Activated CD4-positive, CD25-positive, alpha-beta regulatory T cell treated with anti-CD3 and anti-CD28 coated beads, Interleukin-2, amount 50 U/mL, for 16 hours (primary cell): ENCODE measurements at regions not wholly inside any gene's neighbourhood (a gene's known extent, or its start where the extent isn't known, plus 50 kb on each side); places are given as distances from the start of the nearest gene placed in this dataset.

Experiments
- DNase-seq: peaks from one replicate; pipeline ENCODE4 v3.0.0-alpha.2; 2020; ENCODE audit warnings: low read depth, low spot score

DNA sequence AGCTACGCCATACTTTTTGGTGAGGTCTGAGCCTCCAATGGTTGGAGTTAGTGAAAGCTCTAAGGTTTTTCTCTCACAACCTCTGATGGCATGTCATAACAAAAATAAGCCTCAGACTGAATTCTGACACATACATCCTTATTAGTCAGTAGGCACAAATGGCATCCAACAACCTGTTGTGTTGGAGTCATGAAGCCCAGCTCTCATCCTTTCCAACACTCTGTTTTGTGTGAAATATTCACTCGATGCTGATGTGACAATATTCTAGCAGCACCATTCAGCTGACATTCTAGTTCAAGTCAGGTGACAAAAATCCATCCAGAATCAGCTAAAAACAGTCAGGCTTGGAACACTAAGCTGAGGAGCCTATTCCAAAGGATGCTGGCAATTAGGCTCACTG lies 603.2 kb upstream of the ID2 start:
- no peak for DNase-seq

DNA sequence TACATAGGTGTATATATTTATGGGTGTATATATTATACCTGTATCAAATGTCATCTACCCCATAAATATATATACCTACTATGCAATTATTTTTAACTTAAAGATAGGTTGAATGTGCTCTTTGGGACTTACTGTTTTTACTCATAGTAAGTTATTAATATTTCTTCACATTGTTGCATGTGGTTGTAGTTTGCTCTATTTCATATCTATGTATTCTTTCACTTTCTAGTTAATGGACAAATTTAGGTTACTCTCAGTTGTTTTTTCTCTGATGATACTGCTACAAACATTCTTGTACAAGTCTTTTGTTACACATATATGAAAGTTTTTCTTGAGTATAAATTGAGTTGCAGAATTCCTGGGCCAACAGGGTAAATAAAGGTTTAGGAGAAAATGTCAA lies 601.8 kb upstream of the ID2 start:
- no peak for DNase-seq

DNA sequence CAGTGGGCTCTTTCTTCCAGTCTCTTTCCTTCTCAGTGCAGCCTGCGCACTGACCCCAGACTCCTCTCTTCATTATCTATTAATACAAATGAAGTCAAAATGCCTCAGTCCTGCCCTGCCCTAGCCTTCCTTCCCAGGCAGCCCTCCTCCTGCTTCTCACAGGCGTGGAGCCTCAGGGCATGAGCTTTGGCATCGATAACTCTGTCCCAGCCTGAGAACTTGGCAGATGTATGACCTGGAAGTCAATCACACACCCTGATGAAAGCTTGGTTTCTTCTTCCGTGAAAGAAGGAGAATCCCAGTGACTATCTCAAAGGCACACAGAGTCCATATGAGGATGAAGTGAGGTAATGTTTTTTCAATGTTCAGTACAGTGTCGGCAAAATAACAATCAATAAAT lies 600.7 kb upstream of the ID2 start:
- no peak for DNase-seq

DNA sequence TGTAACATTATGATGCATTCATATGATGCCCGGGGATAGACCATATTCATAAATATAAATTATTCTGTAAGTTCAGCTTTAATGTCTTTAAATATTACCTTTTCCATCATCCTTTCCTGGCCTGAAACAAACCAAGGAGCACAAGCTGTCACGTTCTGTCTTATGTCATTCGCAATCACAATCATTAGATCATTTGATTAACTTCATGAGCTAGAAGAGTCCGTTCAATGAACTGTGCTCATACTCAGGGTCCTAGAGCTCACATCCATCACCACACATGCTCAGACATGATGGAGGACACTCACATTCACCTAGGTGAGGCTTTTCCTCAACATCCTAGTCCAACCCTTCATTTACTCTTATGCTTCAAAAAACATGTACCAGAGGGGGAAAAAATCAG lies 599.0 kb upstream of the ID2 start:
- no peak for DNase-seq

DNA sequence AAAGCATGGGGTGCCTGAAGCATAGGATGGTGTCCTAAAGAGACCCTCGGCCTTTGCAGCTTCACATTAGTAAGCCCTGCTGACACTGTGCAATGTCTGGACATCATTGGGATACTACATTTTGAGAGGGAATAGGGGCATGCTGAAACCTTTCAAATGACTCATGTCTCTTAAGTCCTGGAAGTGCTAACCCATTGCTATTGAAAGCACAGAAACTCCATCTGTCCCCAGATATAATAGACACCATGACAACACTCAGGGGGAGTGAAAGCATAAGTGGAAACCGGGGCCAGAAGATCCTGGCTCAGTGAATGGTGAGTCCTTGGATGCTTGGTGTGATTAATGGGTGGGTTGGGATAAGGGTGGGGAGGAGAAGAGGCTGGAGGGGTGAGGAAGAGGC lies 595.5 kb upstream of the ID2 start:
- DNase-seq = no peak

DNA sequence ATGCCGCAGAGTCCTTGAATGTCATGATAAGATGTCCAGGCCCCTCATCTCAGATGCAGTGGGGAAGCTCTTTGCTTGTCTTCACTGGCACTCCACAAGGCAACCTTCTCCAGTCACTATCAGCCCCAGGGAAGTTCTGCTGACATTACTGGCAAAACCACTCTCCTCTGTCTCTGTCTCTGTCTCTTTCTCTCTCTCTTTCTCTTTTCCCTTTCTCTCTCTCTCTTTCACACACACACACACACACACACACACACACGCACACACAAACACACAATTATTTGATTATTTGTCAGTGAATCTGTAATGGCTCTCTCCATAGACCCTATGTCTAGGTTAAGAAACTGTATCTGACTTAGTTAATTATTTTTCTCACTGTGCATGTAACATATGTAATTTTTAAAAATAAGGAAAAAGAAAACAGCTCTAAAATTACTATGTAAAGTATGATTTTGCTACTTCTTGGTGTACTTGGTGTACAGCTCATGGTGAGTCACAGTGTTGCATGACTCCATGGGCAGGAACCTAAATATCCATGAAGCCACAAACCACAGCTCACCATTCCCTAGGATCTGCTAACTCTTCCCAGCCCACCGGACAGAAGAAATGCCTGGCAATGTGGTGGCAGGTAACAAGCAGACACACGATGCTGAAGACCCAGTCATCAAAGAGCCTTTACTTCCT lies 594.9 kb upstream of the ID2 start:
- DNase-seq = no peak

DNA sequence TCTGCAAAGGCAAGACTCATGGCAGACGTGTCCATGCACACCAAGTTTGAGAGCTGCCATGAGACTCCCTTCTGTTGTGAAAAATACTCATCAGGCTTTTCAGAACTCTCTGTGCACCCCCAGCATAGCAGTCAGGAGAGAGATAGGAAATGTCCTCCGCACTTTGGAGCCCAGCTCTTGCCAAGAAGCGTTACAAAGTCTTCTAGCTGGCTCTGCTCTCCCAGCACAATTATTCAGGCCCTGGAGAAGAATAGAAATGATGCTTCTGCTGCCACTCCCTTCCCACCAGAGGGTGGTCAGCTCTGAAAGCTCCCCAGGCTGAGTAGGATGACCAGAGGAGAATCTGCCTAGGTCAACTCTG lies 594.4 kb upstream of the ID2 start:
- no peak for DNase-seq

DNA sequence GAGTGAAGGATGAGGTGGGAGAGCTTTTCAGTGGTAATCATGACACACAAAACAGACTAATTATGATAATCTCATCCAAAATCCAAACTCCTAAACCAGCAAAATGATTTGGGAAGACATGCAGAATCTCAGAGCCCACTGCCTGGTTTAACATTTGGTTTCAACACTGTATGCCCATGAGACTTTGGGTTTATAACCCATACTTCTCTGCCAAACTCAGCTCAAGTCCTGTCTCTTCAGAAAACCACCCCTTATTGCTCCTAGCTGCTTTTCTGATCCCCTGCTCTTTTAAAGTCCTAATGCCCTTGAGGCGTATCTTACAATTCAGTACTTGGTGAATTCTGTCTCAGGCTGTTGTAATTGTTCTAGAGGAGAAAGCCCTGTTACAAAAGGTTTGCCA lies 593.0 kb upstream of the ID2 start:
- no peak for DNase-seq

DNA sequence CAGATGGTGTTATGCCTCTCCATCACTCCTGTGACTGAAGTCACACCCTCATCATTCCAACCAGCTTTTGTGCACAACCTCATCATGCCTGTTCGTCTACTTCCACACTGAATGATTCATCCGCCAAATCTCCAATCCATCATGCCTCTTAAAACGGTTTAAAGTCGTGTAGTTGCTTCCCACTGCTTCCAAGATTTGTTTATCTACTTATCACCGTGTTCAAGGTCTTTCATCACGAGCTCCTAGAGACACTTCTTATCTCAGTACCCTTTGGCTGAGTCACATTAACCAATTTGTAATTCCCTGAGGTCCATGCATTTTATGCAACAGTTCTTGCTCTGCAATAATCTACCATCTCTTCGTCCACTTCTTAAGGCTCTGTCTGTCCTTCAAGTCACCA lies 592.3 kb upstream of the ID2 start:
- no peak for DNase-seq

DNA sequence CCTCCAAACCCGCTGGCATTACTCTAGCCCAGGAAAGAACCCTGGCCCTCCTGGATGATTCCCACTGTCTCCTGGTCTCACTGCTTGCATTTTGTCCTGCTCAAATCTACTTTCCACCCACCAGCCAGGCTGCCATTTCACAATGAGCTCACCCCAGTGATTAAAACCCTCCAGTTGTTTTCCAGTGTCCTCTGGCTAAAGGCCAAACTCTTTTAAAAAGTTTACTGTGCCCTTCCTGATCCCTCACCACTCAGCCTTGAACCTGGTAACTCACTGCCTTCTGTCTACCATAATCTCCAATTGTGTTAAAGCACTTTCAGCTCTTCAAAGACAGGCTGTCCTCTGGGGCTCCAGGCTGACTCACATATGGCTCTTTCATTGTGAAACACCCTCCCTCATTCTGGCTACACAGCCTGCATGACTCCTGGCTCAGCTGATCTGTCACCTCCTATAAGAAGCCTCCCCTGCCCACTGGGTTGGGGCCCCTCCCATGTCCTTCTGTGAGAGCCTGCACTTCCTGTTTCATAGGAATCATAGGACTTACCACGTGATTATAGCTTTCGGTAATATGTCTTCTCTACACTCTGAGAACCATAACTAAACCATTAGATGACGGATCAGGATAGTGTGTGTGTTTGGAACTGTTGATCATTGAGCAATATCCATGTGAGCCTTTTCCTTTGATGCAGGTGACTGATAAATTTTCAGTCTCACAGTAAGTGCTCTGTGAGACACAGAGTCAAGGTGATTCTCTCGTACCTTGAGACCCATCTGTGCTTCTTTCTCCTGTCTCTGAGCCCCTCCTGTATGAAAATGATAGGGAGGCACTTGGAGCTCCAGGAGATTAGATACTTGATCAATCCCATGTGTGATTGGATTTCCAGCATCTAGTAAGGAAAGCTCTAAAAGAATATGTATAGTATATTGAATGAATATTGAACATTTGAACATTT lies 590.8 kb upstream of the ID2 start:
- DNase-seq = no peak

DNA sequence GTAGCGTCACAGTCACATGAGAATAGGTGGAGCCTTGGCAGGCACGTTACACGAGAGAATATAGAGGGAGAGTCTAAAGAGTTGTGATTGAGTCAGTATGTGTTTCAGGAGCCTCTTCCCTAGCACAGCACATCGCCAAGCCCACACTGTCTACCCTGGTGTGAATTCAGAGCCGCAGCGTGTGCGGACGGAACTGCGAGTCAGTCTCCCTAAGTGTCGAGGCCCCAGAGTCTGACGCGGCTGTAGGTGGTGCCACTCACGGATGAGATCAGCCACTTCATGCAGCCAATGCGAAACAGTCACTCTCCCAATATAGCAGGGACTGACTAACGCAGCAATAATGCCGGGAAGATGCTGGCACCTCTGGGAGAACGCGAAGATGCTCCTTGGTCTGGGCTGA lies 587.3 kb upstream of the ID2 start:
- no peak for DNase-seq

DNA sequence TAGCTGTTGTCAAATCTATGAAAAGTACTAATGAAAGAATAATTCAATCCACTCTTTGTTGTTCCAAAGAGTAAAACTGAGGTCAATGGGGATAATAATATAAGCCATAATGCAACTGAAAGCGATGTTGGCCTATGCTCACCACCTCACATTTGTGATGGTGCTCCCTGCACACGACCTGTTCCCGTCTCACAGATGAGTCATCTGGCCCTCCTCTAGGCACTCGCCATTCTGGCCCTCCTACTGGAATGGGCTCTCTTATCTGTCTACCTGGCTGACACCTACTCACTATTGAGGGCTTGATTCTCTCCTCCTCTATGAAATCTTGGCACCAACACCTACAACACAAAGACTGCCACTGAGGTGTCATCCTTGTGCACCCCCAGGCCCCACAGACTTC lies 585.9 kb upstream of the ID2 start:
- no peak for DNase-seq

DNA sequence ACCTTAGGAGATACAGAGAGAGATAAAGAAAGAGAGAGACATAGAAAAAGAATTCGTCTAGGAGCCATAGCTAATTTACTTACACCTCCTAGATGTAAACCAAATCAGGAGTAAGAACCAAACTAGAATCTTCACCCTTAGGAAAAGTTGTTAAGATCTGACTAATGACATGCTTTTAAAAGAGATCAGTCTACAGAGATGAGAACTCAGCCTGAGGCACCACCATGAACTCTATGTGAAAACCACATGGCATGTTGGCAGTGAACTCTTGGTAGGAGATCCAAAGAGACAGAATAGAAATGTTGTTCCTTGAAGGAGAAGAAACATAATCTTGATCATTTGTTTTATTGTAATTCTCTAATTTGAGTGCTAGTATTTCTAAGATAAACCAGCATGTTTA lies 585.4 kb upstream of the ID2 start:
- no peak for DNase-seq

DNA sequence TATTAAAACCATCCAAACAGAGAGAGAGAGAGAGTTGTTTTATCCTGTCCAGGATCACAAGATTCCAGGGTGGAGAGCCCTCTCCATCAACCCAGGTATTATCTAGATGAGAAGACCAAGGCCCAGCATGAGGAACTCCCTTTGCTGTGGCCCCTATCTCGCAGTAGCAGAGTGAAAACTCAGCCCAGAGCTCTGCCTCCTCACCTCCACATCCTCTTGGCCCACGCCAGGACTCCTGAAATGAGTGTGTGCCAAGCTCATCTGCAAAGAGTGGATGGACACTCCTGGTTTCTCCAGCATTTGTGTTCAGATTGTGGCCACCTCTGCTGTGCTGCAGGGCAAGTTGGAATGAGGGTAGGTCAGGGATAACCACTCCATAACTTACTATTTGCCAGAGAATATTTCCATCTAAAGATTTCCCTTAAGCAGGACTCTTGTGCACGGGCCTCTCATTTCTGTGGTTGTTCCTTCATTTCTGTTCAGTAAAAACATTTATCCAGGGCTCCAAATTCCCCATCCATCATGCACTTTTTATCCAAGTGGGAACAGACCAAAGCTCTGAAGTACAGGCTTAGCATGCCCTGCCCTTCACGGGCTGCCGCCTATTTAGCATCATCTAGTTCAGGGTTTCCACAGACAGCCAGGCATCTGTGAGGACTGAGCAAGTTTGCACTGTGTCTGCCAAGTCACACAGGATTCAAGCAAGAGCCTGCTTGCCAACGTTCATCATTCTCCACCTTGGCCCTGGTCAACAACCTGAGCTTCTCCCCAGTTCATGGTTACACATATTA lies 583.2 kb upstream of the ID2 start:
- DNase-seq = no peak

DNA sequence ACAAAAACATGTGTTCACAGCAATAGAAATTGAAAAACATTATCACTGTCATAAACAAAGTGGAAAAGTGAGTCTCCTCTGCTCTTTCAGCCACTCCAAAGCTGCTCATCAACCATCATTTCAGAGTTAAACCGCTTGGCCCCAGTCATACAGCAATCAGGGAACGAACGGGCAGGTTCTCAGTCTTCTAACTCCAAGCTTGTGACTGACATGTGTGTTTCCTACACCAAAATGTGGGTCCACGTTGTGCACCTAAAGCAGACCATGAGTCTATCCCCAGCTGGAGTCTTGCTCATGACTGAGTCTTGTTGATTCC lies 582.6 kb upstream of the ID2 start:
- DNase-seq = no peak

DNA sequence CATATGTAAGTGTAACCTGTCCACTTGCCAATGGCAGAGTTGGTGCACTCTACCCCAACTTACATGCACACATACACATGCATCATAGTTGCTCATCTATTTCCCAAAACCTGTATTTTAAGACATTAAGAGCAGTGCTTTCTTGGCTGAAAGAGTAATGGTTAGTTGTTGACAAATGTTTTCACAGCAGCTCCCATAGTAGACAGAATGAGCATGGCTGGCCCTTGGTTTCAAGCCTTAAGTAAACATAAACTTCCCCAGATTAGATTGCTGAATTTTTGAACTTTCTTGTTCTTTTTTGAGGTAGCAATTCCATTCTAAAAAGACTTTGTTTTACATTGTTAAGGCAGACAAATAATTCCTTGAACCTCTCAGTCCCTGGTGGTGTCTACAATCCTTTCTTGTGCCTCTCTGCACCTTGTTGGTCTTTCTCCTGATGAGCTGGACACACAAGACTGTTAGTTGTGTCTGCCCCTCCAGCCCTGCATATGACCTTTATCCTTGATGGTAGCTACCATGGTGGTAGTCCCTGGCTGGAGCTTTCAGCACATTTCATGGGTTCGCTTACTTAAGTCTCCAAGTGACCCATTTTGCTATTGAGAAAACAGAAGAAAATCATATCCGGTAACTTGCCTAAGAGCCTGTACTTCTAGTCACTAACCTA lies 580.1 kb upstream of the ID2 start:
- DNase-seq = no peak

DNA sequence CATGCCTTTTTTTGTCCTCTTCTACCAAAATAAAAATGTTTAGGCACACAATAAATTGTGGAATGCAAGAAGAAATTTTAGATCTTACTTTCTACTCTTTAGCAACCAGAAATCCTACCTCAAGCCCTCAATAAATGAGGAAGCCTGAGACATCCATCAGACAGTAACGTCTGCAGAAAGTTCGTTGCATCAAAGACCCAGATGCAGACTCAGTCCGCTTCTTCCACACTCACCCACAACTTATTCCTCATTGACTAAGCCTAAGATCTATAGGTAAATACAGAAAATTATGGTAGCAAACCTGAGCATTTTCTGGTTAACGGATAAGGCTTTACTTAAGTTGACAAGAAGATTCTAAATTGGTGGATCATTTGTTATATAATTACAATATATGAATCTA lies 579.4 kb upstream of the ID2 start:
- no peak for DNase-seq

DNA sequence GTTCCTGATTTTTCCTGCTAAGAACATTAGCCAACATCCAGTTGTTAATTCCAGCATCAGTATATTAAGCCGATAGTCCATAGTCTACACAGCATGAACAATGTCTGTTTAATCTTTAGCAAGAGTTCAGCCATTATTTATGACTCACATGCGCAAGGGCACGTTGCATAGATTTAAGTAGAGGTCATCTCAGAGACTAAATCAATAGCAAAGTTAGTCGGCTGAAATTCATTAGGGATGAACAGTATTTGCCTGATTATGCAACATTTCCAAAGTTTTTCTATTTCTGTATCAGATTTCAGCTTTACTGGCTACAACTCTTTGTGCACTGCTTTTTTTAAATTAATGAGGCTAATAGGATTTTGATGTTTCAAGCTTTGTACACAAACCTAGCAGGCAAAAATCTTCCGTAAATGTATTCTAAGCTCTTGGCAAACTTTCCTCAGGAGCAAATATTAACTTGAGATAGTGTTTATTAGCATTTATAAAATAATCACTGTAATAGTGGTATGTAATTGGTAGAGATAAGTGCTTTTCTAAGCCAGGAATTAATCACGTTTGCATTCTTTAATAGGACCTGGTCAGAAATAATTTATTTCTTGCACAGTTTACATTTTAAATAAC lies 578.7 kb upstream of the ID2 start:
- DNase-seq = no peak

DNA sequence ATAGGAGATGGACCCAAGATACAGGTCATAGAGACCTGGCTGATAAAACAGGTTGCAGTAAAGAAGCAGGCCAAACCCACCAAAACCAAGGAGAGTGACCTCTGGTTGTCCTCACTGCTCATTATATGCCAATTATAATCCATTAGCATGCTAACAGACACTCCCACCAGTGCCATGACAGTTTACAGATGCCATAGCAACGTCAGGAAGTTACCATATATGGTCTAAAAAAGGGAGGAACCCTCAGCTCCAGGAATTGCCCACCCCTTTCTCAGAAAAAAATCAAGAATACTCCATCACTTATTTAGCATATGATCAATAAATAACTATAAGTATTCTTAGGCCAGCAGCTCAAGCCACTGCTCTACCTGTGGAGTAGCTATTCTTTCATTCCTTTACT lies 574.7 kb upstream of the ID2 start:
- no peak for DNase-seq

DNA sequence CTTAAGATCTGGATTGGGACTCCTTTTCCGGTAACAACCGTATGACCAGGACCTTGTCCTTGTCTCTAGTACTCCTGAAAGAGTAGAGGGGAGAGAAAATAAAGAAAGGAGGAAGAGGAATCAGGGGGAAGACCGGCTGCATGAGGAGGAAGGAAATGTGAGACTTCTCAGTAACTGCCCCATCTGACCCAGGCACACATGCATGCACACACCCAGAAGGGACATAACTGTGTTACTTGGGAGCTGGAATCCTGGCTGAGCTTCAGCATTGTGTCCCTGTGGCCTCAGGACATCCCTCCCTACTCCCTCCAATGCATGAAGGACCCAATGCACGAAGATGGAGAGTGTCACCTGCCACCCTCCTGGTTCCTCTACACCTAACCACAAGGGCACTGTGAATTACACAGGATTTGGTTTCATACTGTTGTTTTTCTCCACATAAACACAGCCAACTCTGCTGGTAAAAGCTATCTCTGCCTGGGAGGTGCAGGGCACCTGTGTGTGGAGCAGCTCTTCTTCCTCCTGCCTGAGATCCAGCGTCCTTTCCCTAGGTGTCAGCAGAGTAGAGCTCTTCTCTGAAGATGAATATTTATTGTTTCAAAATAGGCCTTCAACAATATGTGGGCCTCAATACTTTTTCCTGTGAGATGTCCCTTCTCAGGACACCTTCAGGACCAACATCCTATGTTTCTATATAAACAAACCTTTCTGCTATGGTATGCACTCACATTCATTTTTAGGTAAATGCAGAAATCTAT lies 574.1 kb upstream of the ID2 start:
- DNase-seq = no peak

DNA sequence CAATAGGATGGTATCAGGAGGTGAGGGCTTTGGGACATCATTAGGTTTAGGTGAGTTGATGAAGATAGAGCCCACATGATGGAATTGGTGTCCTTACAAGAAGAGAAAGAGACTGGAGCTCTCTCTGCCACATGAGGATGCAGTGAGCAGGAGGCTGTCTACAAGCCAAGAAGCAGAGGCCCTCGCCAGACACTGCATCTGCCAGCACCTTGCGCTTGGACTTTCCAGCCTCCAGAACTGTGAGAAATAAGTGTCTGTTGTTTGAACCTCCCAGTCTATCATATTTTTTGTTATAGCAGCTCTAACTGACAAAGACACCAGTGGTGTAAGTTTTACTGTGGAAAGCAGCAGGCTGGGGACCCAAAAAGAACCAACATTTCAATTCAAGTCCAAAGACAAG lies 571.1 kb upstream of the ID2 start:
- no peak for DNase-seq
